Islet precursor cell (in vitro differentiated cells): ENCODE measurements at regions not wholly inside any gene's neighbourhood (a gene's known extent, or its start where the extent isn't known, plus 50 kb on each side); places are given as distances from the start of the nearest gene placed in this dataset.
"Not testable (repeated sequence)": the region's sequence is repeated elsewhere in the genome, so short reads cannot be mapped to it uniquely, and the experiment has no call there.

Experiments used
- DNase-seq: peaks from one replicate; pipeline ENCODE4 v3.0.0-alpha.2; 2018

DNA sequence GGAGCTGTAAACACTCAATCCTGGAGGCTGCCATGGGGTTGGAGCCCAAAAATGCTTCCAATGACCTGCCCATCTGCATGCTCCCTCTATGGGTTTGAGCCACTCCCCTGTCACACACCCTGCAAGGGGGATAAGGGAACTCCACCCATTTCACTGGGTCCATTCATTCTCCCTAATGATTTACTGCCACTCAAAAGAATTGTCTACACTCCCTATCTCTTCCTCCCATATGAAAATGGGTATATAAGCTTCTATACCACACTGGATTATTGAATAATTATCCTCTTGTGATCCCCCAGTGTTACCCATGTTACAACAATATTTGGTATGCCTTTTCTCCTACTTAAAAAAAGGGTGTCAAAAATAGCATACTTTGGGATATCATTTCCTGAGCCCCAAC is 260.8 kb upstream of the CCDC196 start:
- DNase-seq, result no peak

DNA sequence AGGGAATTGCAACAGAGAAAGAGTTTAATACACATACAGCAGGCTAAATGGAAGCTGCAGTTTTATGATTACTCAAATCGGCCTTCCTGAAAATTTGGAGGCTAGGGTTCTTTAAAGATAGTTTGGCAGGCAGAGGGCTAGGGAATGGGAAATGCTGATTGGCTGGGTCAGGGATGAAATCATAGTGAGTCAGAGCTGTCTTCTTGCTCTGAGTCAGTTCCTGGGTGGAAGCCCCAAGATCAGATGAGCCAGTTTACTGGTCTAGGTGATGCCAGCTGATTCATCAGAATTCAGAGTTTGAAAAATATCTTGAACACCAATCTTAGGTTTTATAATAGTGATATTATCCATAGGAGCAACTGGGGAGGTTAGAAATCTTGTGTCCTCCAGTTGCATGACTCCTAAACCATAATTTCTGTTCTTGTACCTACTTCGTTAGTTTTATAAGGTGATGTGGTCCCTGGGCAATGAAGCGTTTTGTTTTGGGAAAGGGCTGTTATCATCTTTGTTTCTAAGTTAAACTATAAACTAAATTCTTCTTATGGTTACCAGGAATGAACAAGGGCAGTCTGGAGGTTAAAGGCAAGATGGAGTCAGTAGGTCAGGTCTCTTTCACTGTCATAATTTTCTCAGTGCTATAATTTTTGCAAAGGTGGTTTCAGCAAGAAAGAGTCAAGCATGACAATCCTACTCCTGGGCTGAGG is 257.8 kb upstream of the CCDC196 start:
- DNase-seq, result no peak

DNA sequence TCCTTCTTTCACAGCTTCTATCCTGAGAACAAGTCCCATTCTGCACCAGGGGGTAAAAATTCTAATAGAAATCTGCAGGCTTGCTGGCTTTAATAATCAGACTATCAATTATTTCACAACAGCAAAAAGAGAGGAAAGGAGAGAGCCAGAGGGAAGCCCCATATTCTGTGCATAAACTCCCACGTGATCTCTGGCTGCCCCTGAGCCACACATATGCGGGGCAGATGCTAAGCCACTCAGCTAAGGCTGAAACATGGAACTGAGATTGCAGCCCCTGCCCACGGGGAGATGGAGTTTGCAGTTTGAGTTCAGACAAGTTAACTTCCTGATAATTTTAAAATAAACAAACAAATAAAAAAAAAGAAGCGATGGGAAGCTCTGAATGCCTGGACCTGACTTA is 254.4 kb upstream of the CCDC196 start:
- no peak for DNase-seq

DNA sequence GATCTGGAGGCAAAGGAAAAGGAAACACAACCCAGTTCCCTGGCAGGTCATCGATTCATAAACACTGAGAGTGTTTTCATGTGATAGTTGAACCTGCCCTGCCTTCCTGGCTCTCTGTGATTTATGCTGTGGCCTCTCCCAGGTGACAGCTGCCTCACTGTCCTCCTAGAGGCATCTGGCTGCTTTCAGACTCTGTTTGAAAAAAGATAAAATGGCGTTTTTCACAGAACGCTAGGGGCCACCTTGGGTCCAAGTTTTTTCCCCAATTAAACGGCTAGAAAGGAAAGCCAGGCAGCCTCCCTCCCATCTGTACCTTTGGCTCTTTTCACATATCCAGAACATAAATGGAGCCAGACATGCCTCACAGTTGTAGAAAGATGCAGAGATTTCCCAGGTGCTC is 252.6 kb upstream of the CCDC196 start:
- DNase-seq, result no peak

DNA sequence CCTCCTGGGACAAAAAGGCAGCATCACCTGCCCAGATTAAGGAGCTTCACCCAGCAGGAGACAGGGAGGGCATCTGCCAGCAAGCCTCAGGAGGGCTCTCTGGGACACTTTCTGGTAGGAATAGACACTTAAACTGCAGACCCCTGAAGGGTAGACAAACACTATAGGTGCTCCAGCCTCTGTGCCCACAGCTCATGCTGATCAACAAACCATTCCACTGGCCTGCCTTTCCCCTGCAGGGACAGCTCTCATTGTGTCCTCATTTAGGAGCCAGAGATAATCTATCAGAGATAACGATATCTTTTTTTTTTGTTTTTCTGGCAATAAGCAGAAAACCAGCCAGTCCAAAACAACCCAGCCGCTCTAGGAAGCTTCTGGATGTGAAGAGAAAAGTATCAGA is 251.8 kb upstream of the CCDC196 start:
- no peak for DNase-seq

DNA sequence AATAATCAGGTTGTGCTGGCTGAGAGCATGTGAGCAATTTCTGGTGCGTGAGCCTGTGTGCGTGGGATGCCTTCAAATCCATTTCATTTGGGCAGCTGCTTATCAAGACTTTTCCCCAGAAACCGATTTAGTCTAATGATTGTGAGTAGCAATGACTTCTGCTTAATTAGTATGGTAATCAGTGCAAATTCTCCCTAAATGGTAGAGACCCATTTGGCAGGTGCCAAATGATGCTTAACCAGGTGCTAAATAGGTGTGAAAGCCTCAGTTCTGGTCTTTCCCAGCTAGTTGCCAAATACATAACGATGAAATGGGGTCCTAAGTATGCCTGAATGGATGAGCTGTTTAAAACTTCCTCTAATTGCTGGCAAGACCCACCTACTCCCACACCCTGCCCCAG is 248.4 kb upstream of the CCDC196 start:
- DNase-seq, result no peak

DNA sequence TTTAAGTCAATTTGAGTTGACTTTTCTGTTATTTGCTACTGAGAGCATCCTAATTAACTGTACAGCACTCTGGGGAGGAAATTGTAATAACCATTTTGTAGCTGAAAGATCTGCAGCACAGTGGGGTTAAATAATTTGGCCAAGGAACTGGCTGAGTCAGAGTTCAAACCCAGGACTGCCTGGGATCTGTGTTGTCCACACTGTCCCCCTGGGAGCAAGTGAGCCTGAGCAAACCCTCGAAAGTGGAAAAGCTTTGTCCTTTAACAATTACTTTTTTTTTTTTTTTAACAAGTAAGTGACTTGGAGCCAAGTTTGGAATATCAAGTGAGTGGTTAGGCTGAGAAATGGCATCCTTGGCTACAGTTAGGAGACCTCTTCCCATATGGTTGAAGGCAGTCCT is 247.2 kb upstream of the CCDC196 start:
- no peak for DNase-seq

DNA sequence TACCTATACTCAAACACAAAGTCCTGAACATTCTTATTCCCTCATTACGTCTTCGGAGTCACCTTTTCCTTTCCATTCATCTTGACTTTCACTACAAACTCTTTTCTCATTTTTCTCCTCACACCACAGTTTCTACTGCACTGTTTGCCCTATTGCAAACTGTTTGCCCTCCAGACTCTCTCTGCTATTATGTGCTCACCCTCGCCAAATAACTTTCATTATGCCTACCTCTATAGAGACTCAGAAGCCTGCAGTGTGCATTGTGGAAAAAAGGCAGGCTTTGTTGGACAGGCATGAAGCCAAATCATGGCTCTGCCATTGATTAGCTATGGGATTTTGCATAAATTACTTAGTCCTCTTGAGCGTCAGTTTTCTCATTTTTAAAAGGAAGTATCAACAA is 246.6 kb upstream of the CCDC196 start:
- DNase-seq, result no peak

DNA sequence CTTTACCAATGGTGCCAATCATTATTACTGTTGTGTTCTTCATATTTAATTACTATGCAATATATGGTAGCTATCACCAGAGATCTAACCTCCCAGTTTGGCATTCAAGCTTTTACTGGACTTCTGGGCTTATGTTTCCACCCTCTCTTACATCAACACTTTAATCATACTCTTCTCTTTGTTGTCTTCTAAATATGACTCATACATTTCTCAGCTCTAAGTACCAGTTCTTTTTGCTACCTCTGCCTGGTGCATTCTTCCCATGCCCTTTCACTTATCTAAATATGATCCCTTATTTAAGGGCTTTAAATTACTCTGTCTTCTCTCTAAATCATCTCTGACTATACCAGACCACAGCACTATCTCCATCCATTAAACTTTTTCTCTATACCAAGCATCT is 246.1 kb upstream of the CCDC196 start:
- DNase-seq, result no peak

DNA sequence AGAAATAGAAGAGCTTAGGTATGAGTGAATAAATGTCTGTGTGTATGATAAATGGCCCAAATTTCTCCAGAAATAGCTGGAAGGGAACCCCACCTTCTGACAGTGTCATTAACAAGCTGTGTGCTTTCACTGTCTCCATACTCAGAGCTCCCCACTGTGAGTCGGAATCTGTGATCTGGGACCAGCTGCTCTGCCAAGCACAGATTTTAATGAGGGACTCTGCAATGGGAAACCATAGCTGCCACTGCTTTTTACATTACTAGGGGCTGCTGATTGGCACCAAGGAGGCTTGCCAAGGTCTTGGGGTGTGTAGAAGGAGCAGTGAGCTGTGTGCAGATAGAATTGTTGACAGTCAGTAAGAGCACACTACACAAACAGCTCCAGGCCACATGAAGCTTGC is 244.2 kb upstream of the CCDC196 start:
- DNase-seq, result no peak

DNA sequence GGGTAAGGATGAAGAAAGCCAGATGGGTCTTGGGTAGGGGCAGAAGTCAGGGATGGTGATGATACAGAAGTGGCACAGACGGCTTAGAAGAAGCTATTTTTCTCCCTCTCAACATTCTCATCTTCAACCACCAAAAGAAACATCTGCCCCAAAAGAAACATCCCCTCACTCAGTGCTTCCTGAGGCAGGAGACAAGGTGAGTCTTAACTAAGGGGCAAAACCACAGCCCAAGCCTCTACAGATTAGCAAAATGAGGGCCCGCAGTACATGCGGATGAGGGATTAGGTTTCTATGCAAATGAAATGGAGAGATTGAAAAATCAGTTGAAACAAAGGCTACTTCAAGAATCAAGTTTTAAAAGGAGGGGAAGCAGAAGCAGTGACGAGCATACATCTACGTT is 241.3 kb upstream of the CCDC196 start:
- DNase-seq, result no peak

DNA sequence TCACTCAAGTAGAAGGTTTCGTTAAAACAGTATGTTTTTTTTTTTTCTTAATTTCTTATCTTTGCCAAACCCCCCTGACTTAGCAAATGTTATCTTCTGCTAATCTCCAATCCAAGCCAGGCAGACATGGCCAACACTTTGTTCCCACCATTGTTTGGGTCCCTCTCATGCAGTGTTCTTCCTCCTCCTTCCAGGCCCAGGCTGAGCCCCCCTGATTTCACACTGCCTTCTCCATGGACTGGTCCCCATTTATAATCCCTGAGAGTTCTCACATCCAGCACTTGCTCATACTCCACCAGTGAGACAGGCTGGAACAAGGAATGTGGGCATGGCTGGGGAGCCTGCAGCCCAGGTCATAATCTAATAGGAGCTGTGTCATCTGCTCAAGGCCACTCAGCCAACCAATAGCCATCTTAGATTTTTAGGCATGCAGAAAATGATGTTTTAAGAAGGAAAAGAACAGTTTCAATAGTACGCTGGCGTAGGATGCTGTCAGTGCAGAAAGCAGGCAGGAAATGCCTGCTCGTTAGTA is 238.4 kb upstream of the CCDC196 start:
- DNase-seq, result no peak

DNA sequence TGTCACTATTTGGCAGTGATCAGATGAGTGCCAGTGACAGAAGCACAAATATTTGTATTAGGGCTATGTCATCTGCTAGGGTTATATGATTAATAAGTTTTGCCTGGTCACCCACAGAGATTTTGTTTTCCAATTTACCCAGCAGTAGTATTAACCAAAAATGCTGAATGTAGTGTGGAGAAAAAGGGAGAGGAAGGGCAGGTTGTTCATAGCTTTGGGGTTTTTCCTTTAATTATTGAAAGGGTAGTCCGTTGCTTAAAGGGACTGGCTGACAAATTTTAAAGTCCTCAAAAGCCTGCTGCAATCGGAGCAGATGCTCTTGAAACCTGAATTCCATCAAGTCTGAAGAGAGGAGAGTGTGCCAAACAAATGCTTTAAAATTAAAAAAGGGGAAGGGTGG is 237.9 kb upstream of the CCDC196 start:
- DNase-seq, result no peak

DNA sequence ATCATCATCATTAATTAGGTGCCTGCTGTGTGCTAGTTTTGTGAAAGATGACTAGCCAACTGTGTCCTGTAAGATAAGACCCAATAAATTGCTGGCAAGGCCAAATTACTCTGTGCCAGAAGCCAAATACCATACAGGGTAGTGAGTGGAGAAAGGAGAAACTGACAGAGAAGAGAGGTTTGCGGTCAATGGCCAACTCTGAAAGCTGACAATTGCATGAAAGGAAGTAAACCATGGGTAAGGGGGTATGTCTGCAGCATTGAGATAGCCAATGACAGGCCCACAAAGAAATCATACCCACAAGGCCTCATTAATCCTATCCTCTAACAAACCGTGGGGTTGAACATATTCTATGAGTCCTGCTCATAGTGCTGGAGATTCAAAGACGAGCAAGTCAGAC is 236.6 kb upstream of the CCDC196 start:
- no peak for DNase-seq

DNA sequence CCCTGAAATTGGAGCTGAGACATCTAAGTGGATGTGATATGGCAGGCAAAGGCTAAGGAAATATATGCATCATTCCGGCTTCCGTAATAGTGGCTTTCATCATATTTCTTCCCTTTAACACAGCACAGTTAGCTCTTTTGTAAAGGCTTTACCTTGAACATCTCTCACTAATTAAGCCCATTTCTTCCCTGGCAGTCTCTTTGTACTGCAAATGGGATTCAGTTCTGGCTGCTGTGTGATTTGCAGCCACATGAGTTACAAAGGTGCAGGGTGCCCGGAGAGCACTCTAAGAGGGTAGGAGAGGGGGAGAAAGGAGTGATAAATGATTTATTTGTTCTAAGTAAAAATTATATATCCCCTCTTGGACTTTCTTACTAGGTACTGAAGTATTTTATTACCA is 232.1 kb upstream of the CCDC196 start:
- DNase-seq, result no peak

DNA sequence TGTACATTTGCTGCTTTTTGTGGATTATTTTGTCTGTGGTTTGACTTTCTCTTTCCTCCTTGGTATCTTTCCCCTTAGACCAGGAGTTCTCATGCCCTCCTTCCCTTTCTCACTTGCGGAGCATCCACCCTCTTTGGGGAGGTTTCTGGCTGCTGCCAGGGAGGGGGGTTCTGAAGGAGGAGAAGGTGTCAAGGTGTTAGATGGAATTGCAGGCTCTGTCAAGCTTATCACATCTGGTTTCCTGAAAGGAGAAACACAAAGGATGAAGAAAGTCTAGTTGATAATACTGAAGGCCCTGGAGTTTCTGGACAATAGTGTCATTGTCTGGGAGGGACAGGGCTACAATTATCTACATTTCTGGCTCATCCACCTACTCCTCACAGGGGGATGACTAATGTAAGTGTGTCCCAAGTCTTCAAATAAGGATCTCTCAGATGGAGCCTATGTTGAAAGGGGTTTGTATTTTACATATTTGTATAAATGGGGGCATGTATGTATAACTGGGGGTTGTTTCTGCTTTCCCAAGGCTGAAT is 217.3 kb upstream of the CCDC196 start:
- peak; percentile 71 for DNase-seq

DNA sequence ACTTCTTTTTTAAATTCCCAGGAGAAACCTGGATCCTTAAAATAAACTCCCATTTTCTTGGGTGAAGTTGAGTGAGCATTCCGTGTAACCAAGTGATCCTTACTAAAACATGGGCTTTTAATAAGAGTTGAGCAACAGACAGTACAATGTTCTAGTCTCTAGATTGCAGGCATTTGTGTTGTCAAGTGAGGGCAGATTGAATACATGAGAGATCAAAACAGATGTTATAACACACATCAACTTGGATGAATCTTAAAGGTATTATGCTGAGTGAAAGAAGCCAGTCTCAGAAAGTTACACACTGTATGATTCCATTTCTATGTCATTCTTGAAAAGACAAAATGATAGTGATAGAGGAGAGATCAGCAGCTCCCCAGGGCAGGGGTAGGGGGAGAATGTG is 213.9 kb upstream of the CCDC196 start:
- no peak for DNase-seq

DNA sequence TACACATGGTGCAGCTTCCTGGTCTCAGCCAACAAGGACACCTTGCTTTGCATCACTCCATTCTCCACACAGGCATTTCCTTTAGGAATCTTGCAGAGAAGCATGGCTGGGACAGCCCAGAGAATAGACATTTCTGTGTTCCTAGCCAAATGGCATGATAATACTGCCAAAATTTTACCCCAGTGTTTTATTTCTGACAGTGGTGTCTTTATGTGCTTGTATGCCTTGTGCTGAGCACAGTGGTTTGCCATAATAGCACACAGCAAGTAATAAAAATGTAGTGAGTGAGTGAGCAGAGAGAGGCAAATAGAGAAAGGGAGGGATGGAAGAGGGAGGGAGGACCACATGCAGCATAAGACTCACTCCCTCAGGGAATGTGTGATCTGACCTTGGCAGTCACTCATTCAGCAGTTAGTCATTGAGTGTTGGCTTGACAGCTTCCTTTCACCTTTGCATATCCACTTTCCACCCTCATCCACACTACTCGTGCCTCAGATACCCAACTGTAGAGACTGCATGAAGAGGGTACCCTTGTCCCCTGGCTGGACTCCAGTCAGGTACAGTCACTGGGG is 212.8 kb upstream of the CCDC196 start:
- no peak for DNase-seq

DNA sequence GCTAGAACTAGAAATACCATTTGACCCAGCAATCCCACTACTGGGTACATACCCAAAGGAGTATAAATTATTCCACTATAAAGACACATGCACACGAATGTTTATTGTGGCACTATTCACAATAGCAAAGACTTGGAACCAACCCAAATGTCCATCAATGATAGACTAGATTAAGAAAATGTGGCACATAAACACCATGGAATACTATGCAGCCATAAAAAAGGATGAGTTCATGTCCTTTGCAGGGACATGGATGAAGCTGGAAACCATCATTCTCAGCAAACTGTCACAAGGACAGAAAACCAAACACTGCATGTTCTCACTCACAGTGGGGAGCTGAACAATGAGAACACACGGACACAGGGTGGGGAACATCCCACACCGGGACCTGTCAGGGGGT is 207.8 kb upstream of the CCDC196 start:
- not testable (repeated sequence) for DNase-seq

DNA sequence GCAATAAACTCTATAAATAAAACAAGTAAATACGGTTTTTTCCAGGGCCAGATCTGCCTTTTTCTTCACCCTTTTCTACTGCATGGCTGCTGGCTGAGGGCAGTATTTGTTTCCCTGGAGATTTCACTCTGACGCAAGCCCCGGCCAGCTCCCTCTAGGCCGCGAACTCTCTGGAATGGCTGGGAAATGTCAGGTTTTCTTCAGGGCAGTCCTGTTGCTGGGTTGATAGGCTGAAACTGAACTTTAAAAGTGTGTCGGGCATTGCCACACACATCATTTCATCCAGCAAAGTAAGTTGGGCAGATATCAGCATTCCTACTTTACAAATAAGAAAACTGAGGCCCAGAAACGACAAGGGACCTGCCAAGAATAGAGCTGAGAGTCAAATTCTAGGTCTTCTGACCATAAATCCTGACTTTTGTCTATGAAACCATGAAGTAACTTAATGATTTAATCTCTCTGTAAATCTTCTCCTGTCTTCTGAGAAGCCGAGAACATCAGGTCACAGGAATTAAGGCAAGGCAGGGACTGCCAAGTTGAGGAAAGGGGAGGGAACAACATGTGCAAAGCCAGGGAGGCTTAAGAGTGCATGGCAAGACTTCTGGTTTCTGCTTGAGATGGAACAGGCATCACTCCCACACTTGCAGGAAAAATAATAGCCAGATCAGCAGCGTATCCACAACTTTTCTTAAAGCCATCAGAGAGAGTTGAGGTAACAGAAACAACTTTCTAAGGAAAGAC is 205.0 kb upstream of the CCDC196 start:
- DNase-seq, result no peak

DNA sequence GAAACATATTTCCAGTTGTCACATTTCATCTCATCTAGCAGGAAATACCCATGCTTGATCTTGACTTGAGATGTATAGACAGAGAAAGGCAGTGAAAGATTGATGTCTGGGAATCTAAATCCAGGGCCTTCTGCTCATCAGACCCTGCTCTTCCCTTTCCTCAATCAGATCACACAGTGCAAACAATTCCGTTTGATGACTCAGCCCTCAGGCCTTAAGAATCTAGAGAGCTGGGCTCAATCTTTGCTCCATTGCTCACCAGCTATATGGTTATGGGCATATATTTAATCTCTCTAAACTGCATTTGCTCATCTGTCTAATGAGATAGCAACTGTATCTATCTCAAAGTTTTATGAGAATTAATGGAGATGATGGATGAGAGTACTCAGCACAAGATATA is 201.8 kb upstream of the CCDC196 start:
- peak; percentile 62 for DNase-seq

DNA sequence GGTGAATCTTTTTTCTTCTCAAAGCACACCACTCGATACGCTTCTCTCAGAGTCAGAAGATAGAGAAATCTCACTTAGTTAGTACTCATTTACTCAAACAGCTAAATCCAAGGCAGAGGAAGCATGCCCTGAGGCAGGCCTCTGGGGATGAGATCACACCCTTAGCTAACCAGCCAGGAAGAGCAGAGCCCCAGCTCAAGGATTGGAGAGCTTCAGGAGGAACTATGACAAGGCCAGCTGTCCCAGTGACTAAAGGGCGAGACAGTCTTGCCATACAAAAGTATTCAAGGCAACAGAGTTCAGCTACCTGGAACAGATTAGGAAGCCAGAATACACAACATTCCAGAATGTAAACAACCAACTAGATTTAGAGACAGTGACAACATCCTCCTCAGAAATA is 197.7 kb upstream of the CCDC196 start:
- DNase-seq, result peak; percentile 78

DNA sequence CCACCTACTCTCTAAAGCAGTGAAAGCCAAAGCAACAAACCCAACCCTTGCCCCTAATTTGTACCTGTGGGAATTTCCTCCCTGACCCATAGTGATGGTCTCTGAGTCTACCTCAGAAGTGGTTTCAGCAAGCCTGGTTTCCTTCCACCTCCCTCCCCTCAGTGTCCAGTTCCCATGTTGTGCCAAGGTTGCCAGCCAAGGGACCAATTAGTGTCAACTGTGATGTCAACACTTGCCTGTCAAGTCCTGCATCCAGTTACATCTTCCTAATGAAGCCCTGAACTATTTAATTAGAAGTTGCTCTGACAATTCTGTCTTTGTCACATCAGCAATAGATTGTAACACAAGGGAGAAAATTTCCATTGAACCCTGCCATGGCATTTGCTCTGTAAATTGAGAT is 194.4 kb upstream of the CCDC196 start:
- DNase-seq, result no peak

DNA sequence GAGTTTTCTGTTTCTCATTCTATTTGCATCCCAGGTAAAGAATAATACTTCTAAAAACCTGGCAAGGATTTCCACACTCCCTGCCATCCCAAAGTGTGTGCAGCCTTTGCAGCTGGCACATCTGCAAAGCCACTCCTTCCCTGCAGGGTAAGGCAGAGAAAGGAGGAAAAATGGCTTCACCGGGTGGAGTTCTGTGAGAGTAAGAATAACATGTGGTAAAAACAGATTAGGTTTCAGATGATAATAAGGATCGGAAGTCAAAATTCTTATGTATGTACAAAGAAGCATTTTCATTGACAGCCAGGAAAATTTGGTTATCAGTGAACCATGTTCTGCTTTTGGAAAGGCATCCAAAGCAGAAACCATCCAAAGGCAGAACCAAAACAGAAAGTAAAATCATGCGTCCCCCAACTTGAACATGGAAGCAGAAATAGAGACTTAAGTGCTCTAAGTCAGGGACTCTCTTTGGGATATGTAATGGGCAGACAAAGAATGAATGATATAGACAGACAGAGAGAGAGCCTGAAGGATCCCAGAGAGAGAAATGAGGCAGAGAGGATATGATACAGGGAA is 192.6 kb upstream of the CCDC196 start:
- DNase-seq, result no peak
